H9 (cell line): ENCODE measurements at regions not wholly inside any gene's neighbourhood (a gene's known extent, or its start where the extent isn't known, plus 50 kb on each side); places are given as distances from the start of the nearest gene placed in this dataset.

Experiments
- DNase-seq: peaks from one replicate; pipeline ENCODE4 v3.0.0-alpha.2; 2017
- H2AFZ ChIP-seq: one replicate; pipeline ENCODE4 v1.6.1; 2013; ENCODE audit warnings: mild to moderate bottlenecking, low read length, control low read depth, moderate library complexity
- H2AK5ac ChIP-seq: 2 replicates; pipeline ENCODE4 v1.6.1; 2013; ENCODE audit warnings: low read length, control low read depth, mixed read lengths; ENCODE audit not compliant: insufficient read length
- H2BK120ac ChIP-seq: one replicate; pipeline ENCODE4 v1.6.1; 2013; ENCODE audit warnings: low read depth, mild to moderate bottlenecking, low read length, control low read depth, inconsistent platforms; ENCODE audit not compliant: poor library complexity, severe bottlenecking
- H2BK12ac ChIP-seq: 2 replicates; pipeline ENCODE4 v1.6.1; 2013; ENCODE audit warnings: low read length, control low read depth, mixed read lengths, low read depth; ENCODE audit not compliant: insufficient read length
- H2BK15ac ChIP-seq: 2 replicates; pipeline ENCODE4 v1.6.1; 2013; ENCODE audit warnings: low read depth, low read length, control low read depth
- H2BK20ac ChIP-seq: one replicate; pipeline ENCODE4 v1.6.1; 2013; ENCODE audit warnings: low read depth, mild to moderate bottlenecking, low read length, control low read depth, inconsistent platforms; ENCODE audit not compliant: poor library complexity, severe bottlenecking
- H2BK5ac ChIP-seq: 2 replicates; pipeline ENCODE4 v1.6.1; 2013; ENCODE audit warnings: low read length, control low read depth, mixed read lengths; ENCODE audit not compliant: insufficient read length
- H3K14ac ChIP-seq: 2 replicates; pipeline ENCODE4 v1.6.1; 2013; ENCODE audit warnings: low read length, control low read depth; ENCODE audit not compliant: insufficient read depth
- H3K18ac ChIP-seq: 2 replicates; pipeline ENCODE4 v1.6.1; 2013; ENCODE audit warnings: low read depth, mild to moderate bottlenecking, mixed read lengths, low read length, control low read depth; ENCODE audit not compliant: insufficient read length
- H3K23ac ChIP-seq: 2 replicates; pipeline ENCODE4 v1.6.1; 2013; ENCODE audit warnings: low read length, control low read depth, mixed read lengths, low read depth; ENCODE audit not compliant: insufficient read length
- H3K23me2 ChIP-seq: 2 replicates; pipeline ENCODE4 v1.6.1; 2013; ENCODE audit warnings: low read depth, mild to moderate bottlenecking, mixed read lengths, low read length, control low read depth; ENCODE audit not compliant: insufficient read length, poor library complexity, severe bottlenecking
- H3K27ac ChIP-seq: 2 replicates; pipeline ENCODE4 v1.5.1; 2013; ENCODE audit warnings: low read length, control low read depth, mixed read lengths, low read depth; ENCODE audit not compliant: insufficient read length
- H3K27me3 ChIP-seq: 2 replicates; pipeline ENCODE4 v1.6.1; 2013; ENCODE audit warnings: low read length, control low read depth, inconsistent platforms; ENCODE audit not compliant: insufficient read depth
- H3K4ac ChIP-seq: 2 replicates; pipeline ENCODE4 v1.6.1; 2013; ENCODE audit warnings: low read depth, mild to moderate bottlenecking, control low read depth, inconsistent platforms, low read length, moderate library complexity
- H3K4me1 ChIP-seq: 2 replicates; pipeline ENCODE4 v1.6.1; 2013; ENCODE audit warnings: low read length, control low read depth, inconsistent platforms; ENCODE audit not compliant: insufficient read depth
- H3K4me2 ChIP-seq: 2 replicates; pipeline ENCODE4 v1.6.1; 2013; ENCODE audit warnings: low read length, control low read depth, mixed read lengths; ENCODE audit not compliant: insufficient read length, insufficient read depth
- H3K56ac ChIP-seq: 2 replicates; pipeline ENCODE4 v1.6.1; 2013; ENCODE audit warnings: low read depth, mild to moderate bottlenecking, mixed read lengths, low read length, control low read depth; ENCODE audit not compliant: insufficient read length
- H3K79me1 ChIP-seq: 2 replicates; pipeline ENCODE4 v1.6.1; 2013; ENCODE audit warnings: low read depth, mild to moderate bottlenecking, moderate library complexity, low read length, control low read depth, inconsistent platforms; ENCODE audit not compliant: insufficient read depth, poor library complexity, severe bottlenecking
- H3K79me2 ChIP-seq: 2 replicates; pipeline ENCODE4 v1.6.1; 2013; ENCODE audit warnings: low read length, control low read depth, inconsistent platforms; ENCODE audit not compliant: insufficient read depth
- H3K9ac ChIP-seq: 2 replicates; pipeline ENCODE4 v1.6.1; 2013; ENCODE audit warnings: low read length, control low read depth, mixed read lengths; ENCODE audit not compliant: insufficient read length; ENCODE audit errors: extremely low read depth
- H3K9me3 ChIP-seq: one replicate; pipeline ENCODE4 v1.6.1; 2013; ENCODE audit warnings: low read depth, low read length, inconsistent platforms; ENCODE audit not compliant: control insufficient read depth
- H3T11ph ChIP-seq: one replicate; pipeline ENCODE4 v1.6.1; 2013; ENCODE audit warnings: mild to moderate bottlenecking, low read length, control low read depth, inconsistent platforms
- H4K20me1 ChIP-seq: one replicate; pipeline ENCODE4 v1.6.1; 2013; ENCODE audit not compliant: control insufficient read depth, insufficient read length, insufficient read depth
- H4K5ac ChIP-seq: 2 replicates; pipeline ENCODE4 v1.6.1; 2013; ENCODE audit warnings: low read depth, mild to moderate bottlenecking, mixed read lengths, low read length, control low read depth; ENCODE audit not compliant: insufficient read length
- H4K8ac ChIP-seq: replicated peaks from 2 replicates; pipeline ENCODE4 v1.6.1; 2013; ENCODE audit warnings: low read length, control low read depth, mixed read lengths, low read depth; ENCODE audit not compliant: insufficient read length
- H4K91ac ChIP-seq: 2 replicates; pipeline ENCODE4 v1.6.1; 2013; ENCODE audit warnings: low read depth, mild to moderate bottlenecking, moderate library complexity, mixed read lengths, low read length, control low read depth; ENCODE audit not compliant: insufficient read length
- H3K27ac Mint-ChIP-seq, 3 experiments: 2 replicates in 2 of 3; 3 replicates in 1 of 3; pipeline ENCODE4 v1.8.0; 2020 to 2021; ENCODE audit warnings: mixed read lengths in 3 of 3, mild to moderate bottlenecking in 1 of 3, moderate library complexity in 1 of 3
- H3K27me3 Mint-ChIP-seq: 2 replicates; pipeline ENCODE4 v1.8.0; 2021; ENCODE audit warnings: low read depth, mild to moderate bottlenecking, moderate library complexity, mixed read lengths
- H3K36me3 Mint-ChIP-seq, 3 experiments: 2 replicates in 2 of 3; 3 replicates in 1 of 3; pipeline ENCODE4 v1.8.0; 2020 to 2021; ENCODE audit warnings: low read depth in 3 of 3, mixed read lengths in 3 of 3; ENCODE audit not compliant: insufficient read depth in 1 of 3
- H3K4me1 Mint-ChIP-seq, 2 experiments: 2 replicates each; pipeline ENCODE4 v1.8.0; 2020; ENCODE audit warnings: mixed read lengths in 2 of 2
- H3K4me3 Mint-ChIP-seq, 2 experiments: 2 replicates in 1 of 2; 3 replicates in 1 of 2; pipeline ENCODE4 v1.8.0; 2020 to 2021; ENCODE audit warnings: mild to moderate bottlenecking in 2 of 2, mixed read lengths in 2 of 2, moderate library complexity in 1 of 2
- H3K9me3 Mint-ChIP-seq, 2 experiments: 2 replicates in 1 of 2; 3 replicates in 1 of 2; pipeline ENCODE4 v1.8.0; 2020; ENCODE audit warnings: mild to moderate bottlenecking in 2 of 2, mixed read lengths in 2 of 2, moderate library complexity in 1 of 2
- CTCF ChIP-seq: fragments of 200-600 bp; sonication (generic); conservative IDR thresholded peaks from 3 replicates; pipeline ENCODE4 v1.8.0; 2021; ENCODE audit warnings: antibody characterized with exemption, mild to moderate bottlenecking
- WGBS: extraction: QIAGEN DNeasy Blood & Tissue Kit; methylation state at CpG from one replicate; pipeline ENCODE4 v1.1.7; 2013; ENCODE audit warnings: missing lambda C conversion rate, low lambda C conversion rate, mixed read lengths; ENCODE audit not compliant: insufficient read length; ENCODE audit errors: extremely low coverage; 5-methylcytosine and 5-hydroxymethylcytosine counted together

GRCh38 chr3:148243609-148244008 lies 454.1 kb upstream of the AGTR1 start:
- Mint-ChIP-seq H3K4me1 (no peaks in the 10 kb centered on the region), H3K27ac (no peak overlapping the region)

More at GRCh38 chr3:148243609-148244008, 454.1 kb upstream of the AGTR1 start:
- Histone ChIP-seq H3K9me3 (no peaks in the 10 kb centered on the region), H2BK20ac (no peak overlapping the region), H2AFZ (no peak overlapping the region), H3K18ac (no peak overlapping the region), H3K9ac (no peak overlapping the region), H3K79me2 (no peaks in the 10 kb centered on the region), H3K4ac (no peak overlapping the region), H3K14ac (no peak overlapping the region), H3K56ac (no peak overlapping the region), H4K91ac (no peak overlapping the region), H2AK5ac (no peak overlapping the region), H3K27ac (no peak overlapping the region), H3K23me2 (no peaks in the 10 kb centered on the region), H2BK15ac (no peak overlapping the region), H3K4me1 (no peaks in the 10 kb centered on the region), H2BK120ac (no peak overlapping the region), H2BK5ac (no peak overlapping the region), H3K23ac (no peak overlapping the region), H3K27me3 (no peaks in the 10 kb centered on the region), H3T11ph (no peak overlapping the region), H3K4me2 (no peak overlapping the region), H3K79me1 (no peaks in the 10 kb centered on the region), H4K5ac (no peak overlapping the region), H4K8ac (no peak overlapping the region), H2BK12ac (no peak overlapping the region), H4K20me1 (no peaks in the 10 kb centered on the region)
- no peak for DNase-seq
- Mint-ChIP-seq H3K4me3 (no peak overlapping the region), H3K9me3 (no peaks in the 10 kb centered on the region), H3K27me3 (no peaks in the 10 kb centered on the region), H3K36me3 (no peaks in the 10 kb centered on the region)
- no peak for TF ChIP-seq CTCF
- WGBS: no CpG with 5 or more reads among the region's 1 CpG
